BJ (cell line): ENCODE measurements at regions not wholly inside any gene's neighbourhood (a gene's known extent, or its start where the extent isn't known, plus 50 kb on each side); places are given as distances from the start of the nearest gene placed in this dataset.

Experiments
- CTCF ChIA-PET: fragments of 350-600 bp; formaldehyde crosslinking; extraction: SDS; loops from one replicate; lab custom pipeline; 2021; ENCODE audit warnings: antibody characterized with exemption, inconsistent platforms; lab: Yijun Ruan, JAX
- POLR2A ChIA-PET: fragments of 300-600 bp; sonication (Branson Sonifier 250); formaldehyde crosslinking; extraction: SDS; loops from one replicate; lab custom pipeline; 2021; ENCODE audit warnings: antibody characterized with exemption; lab: Charles Lee
- DNase-seq: peaks from one replicate; pipeline ENCODE4 v3.0.0-alpha.2; 2011; ENCODE audit warnings: low read depth
- H3K27me3 ChIP-seq: 2 replicates; pipeline ENCODE4 v1.6.0; 2011; ENCODE audit warnings: low read length; ENCODE audit not compliant: control insufficient read depth, insufficient read depth
- H3K36me3 ChIP-seq: 2 replicates; pipeline ENCODE4 v1.5.1; 2011; ENCODE audit warnings: low read length; ENCODE audit not compliant: control insufficient read depth, insufficient read depth
- H3K4me3 ChIP-seq: 2 replicates; pipeline ENCODE4 v1.5.1; 2011; ENCODE audit warnings: low read depth, mild to moderate bottlenecking, control low read depth, low read length
- CTCF ChIP-seq: IDR thresholded peaks from 2 replicates; pipeline ENCODE4 v1.5.1; 2011; ENCODE audit warnings: low read depth, mild to moderate bottlenecking, control low read depth, inconsistent platforms, low read length, moderate library complexity; ENCODE audit not compliant: insufficient read depth

- ChIA-PET CTCF (no interaction called here), POLR2A (no interaction called here)
- Histone ChIP-seq H3K4me3 (no peak overlapping the region), H3K36me3 (no peaks in the 10 kb centered on the region), H3K27me3 (no peaks in the 10 kb centered on the region)
- DNase-seq, result no peak
- no peak for TF ChIP-seq CTCF
Measured at GRCh38 chr4:58543465-58543864, 1433.3 kb upstream of the IGFBP7 start.

GRCh38 chr4:58541926-58542325, 1431.7 kb upstream of the IGFBP7 start:
- Histone ChIP-seq H3K36me3 (no peaks in the 10 kb centered on the region), H3K4me3 (no peak overlapping the region), H3K27me3 (no peaks in the 10 kb centered on the region)
- DNase-seq, result no peak
- no peak for TF ChIP-seq CTCF
- POLR2A ChIA-PET, result no interaction called here
- CTCF ChIA-PET, result no interaction called here

GRCh38 chr4:58522765-58523382, 1412.7 kb upstream of the IGFBP7 start:
- POLR2A ChIA-PET, result no interaction called here
- Histone ChIP-seq H3K27me3 (no peaks in the 10 kb centered on the region), H3K36me3 (no peaks in the 10 kb centered on the region), H3K4me3 (no peak overlapping the region)
- TF ChIP-seq CTCF, result no peak
- no peak for DNase-seq
- CTCF ChIA-PET, result no interaction called here

GRCh38 chr4:58515226-58515625, 1405.0 kb upstream of the IGFBP7 start:
- POLR2A ChIA-PET, result no interaction called here
- no peaks in the 10 kb centered on the region for H3K36me3 ChIP-seq
- no peak for TF ChIP-seq CTCF
- CTCF ChIA-PET, result no interaction called here
- H3K4me3 ChIP-seq, result no peak overlapping the region
- no peaks in the 10 kb centered on the region for H3K27me3 ChIP-seq
- DNase-seq, result no peak

GRCh38 chr4:58514299-58514698, 1404.1 kb upstream of the IGFBP7 start:
- TF ChIP-seq CTCF, result no peak
- DNase-seq, result no peak
- Histone ChIP-seq H3K36me3 (no peaks in the 10 kb centered on the region), H3K27me3 (no peaks in the 10 kb centered on the region), H3K4me3 (no peak overlapping the region)
- CTCF ChIA-PET, result no interaction called here
- POLR2A ChIA-PET, result no interaction called here
